WTC11 (cell line): ENCODE measurements at regions not wholly inside any gene's neighbourhood (a gene's known extent, or its start where the extent isn't known, plus 50 kb on each side); places are given as distances from the start of the nearest gene placed in this dataset.

Experiments used
- ATAC-seq: fragments of 200-7000 bp; cut with Tn5 transposase; 2 replicates; pipeline ENCODE4 v1.10.0; 2021; ENCODE audit warnings: mild to moderate bottlenecking, moderate library complexity
- CTCF ChIA-PET: fragments of 300-600 bp; sonication (Branson Sonifier 250); formaldehyde crosslinking; loops from one replicate; lab custom pipeline; 2021; ENCODE audit warnings: antibody characterized with exemption; lab: Charles Lee
- POLR2A ChIA-PET: fragments of 350-600 bp; sonication (Branson Sonifier 250); formaldehyde crosslinking; loops from one replicate; lab custom pipeline; 2021; ENCODE audit warnings: antibody characterized with exemption; lab: Charles Lee
- DNase-seq: peaks from one replicate; pipeline ENCODE4 v3.0.0; 2021; ENCODE audit warnings: low spot score
- H3K27ac Mint-ChIP-seq: 2 replicates; pipeline ENCODE4 v1.8.0; 2021; ENCODE audit warnings: mixed read lengths
- H3K27me3 Mint-ChIP-seq: 2 replicates; pipeline ENCODE4 v1.8.0; 2021; ENCODE audit warnings: low read depth, mild to moderate bottlenecking, moderate library complexity, mixed read lengths
- H3K36me3 Mint-ChIP-seq: 2 replicates; pipeline ENCODE4 v1.8.0; 2021; ENCODE audit warnings: mixed read lengths
- H3K4me1 Mint-ChIP-seq: 2 replicates; pipeline ENCODE4 v1.8.0; 2022; ENCODE audit warnings: mixed read lengths
- H3K4me3 Mint-ChIP-seq: 2 replicates; pipeline ENCODE4 v1.8.0; 2021; ENCODE audit warnings: mild to moderate bottlenecking, moderate library complexity, mixed read lengths
- H3K9me3 Mint-ChIP-seq: 2 replicates; pipeline ENCODE4 v1.8.0; 2021; ENCODE audit warnings: mixed read lengths
- ETV6 ChIP-seq: sonication (generic); formaldehyde crosslinking; IDR thresholded peaks from 2 replicates; pipeline ENCODE4 v1.8.1; 2022; ENCODE audit warnings: mild to moderate bottlenecking, missing genetic modification reagents
- FOXK1 ChIP-seq: sonication (generic); formaldehyde crosslinking; IDR thresholded peaks from 2 replicates; pipeline ENCODE4 v1.8.0; 2022; ENCODE audit warnings: mild to moderate bottlenecking, moderate library complexity, missing genetic modification reagents
- GABPB1 ChIP-seq: sonication (generic); formaldehyde crosslinking; IDR thresholded peaks from 2 replicates; pipeline ENCODE4 v1.8.1; 2023; ENCODE audit warnings: mild to moderate bottlenecking, missing genetic modification reagents
- GRHL2 ChIP-seq: fragments of 250-450 bp; sonication (Bioruptor Pico); IDR thresholded peaks from 2 replicates; pipeline ENCODE4 v1.8.0; 2022; ENCODE audit warnings: mild to moderate bottlenecking, moderate library complexity; ENCODE audit not compliant: insufficient replicate concordance, severe bottlenecking
- HMGA2 ChIP-seq: fragments of 250-450 bp; sonication (Bioruptor Pico); IDR thresholded peaks from 2 replicates; pipeline ENCODE4 v1.4.0; 2021; ENCODE audit warnings: mild to moderate bottlenecking, moderate library complexity
- KAT7 ChIP-seq: sonication (generic); formaldehyde crosslinking; IDR thresholded peaks from 2 replicates; pipeline ENCODE4 v1.8.1; 2023; ENCODE audit warnings: missing genetic modification reagents, mild to moderate bottlenecking, borderline replicate concordance
- NFATC4 ChIP-seq: fragments of 250-450 bp; sonication (Bioruptor Pico); IDR thresholded peaks from 2 replicates; pipeline ENCODE4 v1.9.0; 2021; ENCODE audit warnings: mild to moderate bottlenecking
- NFE2L1 ChIP-seq: sonication (generic); formaldehyde crosslinking; IDR thresholded peaks from 2 replicates; pipeline ENCODE4 v1.8.1; 2023; ENCODE audit warnings: missing genetic modification reagents
- NR1H2 ChIP-seq: sonication (generic); formaldehyde crosslinking; IDR thresholded peaks from 2 replicates; pipeline ENCODE4 v1.9.0; 2021; ENCODE audit warnings: mild to moderate bottlenecking, moderate library complexity, missing genetic modification reagents
- NR3C1 ChIP-seq: sonication (generic); formaldehyde crosslinking; conservative IDR thresholded peaks from 2 replicates; pipeline ENCODE4 v1.8.1; 2023; ENCODE audit warnings: low read depth, mild to moderate bottlenecking, missing genetic modification reagents
- PRRX2 ChIP-seq: fragments of 250-450 bp; sonication (Bioruptor Pico); IDR thresholded peaks from 2 replicates; pipeline ENCODE4 v1.8.0; 2021; ENCODE audit warnings: mild to moderate bottlenecking
- SMAD3 ChIP-seq: sonication (generic); formaldehyde crosslinking; IDR thresholded peaks from 2 replicates; pipeline ENCODE4 v1.8.0; 2022; ENCODE audit warnings: missing genetic modification reagents, mild to moderate bottlenecking, borderline replicate concordance
- SMAD4 ChIP-seq: sonication (generic); formaldehyde crosslinking; IDR thresholded peaks from 2 replicates; pipeline ENCODE4 v1.8.0; 2022; ENCODE audit warnings: mild to moderate bottlenecking, missing genetic modification reagents
- SP1 ChIP-seq: sonication (generic); formaldehyde crosslinking; conservative IDR thresholded peaks from 2 replicates; pipeline ENCODE4 v1.8.1; 2022; ENCODE audit warnings: missing genetic modification reagents
- ZNF423 ChIP-seq: fragments of 250-450 bp; sonication (Bioruptor Pico); IDR thresholded peaks from 2 replicates; pipeline ENCODE4 v2.1.2; 2022; ENCODE audit warnings: mild to moderate bottlenecking, moderate library complexity
- ZNF532 ChIP-seq: fragments of 250-450 bp; sonication (Bioruptor Pico); IDR thresholded peaks from 2 replicates; pipeline ENCODE4 v1.9.0; 2021; ENCODE audit warnings: mild to moderate bottlenecking, borderline replicate concordance
- TF ChIP-seq, protein P1 (sequence below): sonication (generic); formaldehyde crosslinking; IDR thresholded peaks from 2 replicates; pipeline ENCODE4 v1.8.1; 2023; ENCODE audit warnings: mild to moderate bottlenecking, missing genetic modification reagents, borderline replicate concordance
- TF ChIP-seq, protein P2 (sequence below): fragments of 250-450 bp; sonication (Bioruptor Pico); IDR thresholded peaks from 2 replicates; pipeline ENCODE4 v1.9.0; 2021; ENCODE audit warnings: mild to moderate bottlenecking

GRCh38 chr2:7973801-7974480, 707.9 kb upstream of the ID2 start (continued):
- TF ChIP-seq, protein P1, sequence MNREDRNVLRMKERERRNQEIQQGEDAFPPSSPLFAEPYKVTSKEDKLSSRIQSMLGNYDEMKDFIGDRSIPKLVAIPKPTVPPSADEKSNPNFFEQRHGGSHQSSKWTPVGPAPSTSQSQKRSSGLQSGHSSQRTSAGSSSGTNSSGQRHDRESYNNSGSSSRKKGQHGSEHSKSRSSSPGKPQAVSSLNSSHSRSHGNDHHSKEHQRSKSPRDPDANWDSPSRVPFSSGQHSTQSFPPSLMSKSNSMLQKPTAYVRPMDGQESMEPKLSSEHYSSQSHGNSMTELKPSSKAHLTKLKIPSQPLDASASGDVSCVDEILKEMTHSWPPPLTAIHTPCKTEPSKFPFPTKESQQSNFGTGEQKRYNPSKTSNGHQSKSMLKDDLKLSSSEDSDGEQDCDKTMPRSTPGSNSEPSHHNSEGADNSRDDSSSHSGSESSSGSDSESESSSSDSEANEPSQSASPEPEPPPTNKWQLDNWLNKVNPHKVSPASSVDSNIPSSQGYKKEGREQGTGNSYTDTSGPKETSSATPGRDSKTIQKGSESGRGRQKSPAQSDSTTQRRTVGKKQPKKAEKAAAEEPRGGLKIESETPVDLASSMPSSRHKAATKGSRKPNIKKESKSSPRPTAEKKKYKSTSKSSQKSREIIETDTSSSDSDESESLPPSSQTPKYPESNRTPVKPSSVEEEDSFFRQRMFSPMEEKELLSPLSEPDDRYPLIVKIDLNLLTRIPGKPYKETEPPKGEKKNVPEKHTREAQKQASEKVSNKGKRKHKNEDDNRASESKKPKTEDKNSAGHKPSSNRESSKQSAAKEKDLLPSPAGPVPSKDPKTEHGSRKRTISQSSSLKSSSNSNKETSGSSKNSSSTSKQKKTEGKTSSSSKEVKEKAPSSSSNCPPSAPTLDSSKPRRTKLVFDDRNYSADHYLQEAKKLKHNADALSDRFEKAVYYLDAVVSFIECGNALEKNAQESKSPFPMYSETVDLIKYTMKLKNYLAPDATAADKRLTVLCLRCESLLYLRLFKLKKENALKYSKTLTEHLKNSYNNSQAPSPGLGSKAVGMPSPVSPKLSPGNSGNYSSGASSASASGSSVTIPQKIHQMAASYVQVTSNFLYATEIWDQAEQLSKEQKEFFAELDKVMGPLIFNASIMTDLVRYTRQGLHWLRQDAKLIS: no peak

DNA sequence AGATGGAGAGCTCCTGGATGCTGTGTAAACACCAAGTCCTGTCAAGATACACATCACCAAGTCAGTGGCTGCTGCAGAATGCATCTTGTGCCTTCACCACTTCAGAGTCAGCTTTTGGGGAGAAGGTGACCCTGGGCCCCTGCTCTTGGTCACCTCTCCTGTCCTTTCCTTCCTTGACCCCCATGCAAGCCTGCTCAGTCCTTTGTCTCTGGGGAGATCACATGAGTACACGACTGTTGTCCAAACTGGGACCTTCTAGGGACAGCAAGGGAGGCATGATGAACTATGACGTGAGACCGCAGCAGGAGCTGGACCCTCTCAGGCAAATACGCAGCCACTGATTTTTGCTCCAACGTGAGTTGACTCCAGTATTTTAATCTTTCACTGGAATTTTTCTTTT, 706.9 kb upstream of the ID2 start:
- ChIA-PET POLR2A (no interaction called here), CTCF (no interaction called here)
- H3K36me3 Mint-ChIP-seq: no peaks in the 10 kb centered on the region
- DNase-seq (no peak), ATAC-seq (no peak)
- TF ChIP-seq NFE2L1 (CRISPR knock-in tag) (no peak), FOXK1 (CRISPR knock-in tag) (no peak), ZNF532 (CRISPR knock-in tag) (no peak), SP1 (CRISPR knock-in tag) (no peak), PRRX2 (CRISPR knock-in tag) (no peak), NFATC4 (CRISPR knock-in tag) (no peak), GRHL2 (no peak), SMAD4 (no peak), GABPB1 (CRISPR knock-in tag) (no peak), HMGA2 (CRISPR knock-in tag) (no peak), NR3C1 (CRISPR knock-in tag) (no peak), SMAD3 (no peak), KAT7 (CRISPR knock-in tag) (no peak), NR1H2 (CRISPR knock-in tag) (no peak), ETV6 (no peak), ZNF423 (CRISPR knock-in tag) (no peak)
- TF ChIP-seq, protein P2, sequence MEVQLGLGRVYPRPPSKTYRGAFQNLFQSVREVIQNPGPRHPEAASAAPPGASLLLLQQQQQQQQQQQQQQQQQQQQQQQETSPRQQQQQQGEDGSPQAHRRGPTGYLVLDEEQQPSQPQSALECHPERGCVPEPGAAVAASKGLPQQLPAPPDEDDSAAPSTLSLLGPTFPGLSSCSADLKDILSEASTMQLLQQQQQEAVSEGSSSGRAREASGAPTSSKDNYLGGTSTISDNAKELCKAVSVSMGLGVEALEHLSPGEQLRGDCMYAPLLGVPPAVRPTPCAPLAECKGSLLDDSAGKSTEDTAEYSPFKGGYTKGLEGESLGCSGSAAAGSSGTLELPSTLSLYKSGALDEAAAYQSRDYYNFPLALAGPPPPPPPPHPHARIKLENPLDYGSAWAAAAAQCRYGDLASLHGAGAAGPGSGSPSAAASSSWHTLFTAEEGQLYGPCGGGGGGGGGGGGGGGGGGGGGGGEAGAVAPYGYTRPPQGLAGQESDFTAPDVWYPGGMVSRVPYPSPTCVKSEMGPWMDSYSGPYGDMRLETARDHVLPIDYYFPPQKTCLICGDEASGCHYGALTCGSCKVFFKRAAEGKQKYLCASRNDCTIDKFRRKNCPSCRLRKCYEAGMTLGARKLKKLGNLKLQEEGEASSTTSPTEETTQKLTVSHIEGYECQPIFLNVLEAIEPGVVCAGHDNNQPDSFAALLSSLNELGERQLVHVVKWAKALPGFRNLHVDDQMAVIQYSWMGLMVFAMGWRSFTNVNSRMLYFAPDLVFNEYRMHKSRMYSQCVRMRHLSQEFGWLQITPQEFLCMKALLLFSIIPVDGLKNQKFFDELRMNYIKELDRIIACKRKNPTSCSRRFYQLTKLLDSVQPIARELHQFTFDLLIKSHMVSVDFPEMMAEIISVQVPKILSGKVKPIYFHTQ (CRISPR knock-in tag): no peak
- TF ChIP-seq, protein P1: no peak
- TF ChIP-seq, all 79 proteins: peak for 0
- Mint-ChIP-seq H3K4me3 (no peak overlapping the region), H3K4me1 (peaks cover 55% of the 10 kb centered on the region), H3K9me3 (no peaks in the 10 kb centered on the region), H3K27me3 (no peaks in the 10 kb centered on the region), H3K27ac (no peak overlapping the region)
